ENCODE measurements at regions not wholly inside any gene's neighbourhood (a gene's known extent, or its start where the extent isn't known, plus 50 kb on each side); places are given as distances from the start of the nearest gene placed in this dataset.

- no peak for DNase-seq
- no peaks in the 10 kb centered on the region for H3K36me3 Mint-ChIP-seq (ENCODE audit: insufficient read depth, unreplicated experiment)
- no peak overlapping the region for H3K27ac Mint-ChIP-seq (ENCODE audit: unreplicated experiment)
- H3K9me3 ChIP-seq = no peaks in the 10 kb centered on the region; the same call in 1 of the 2 replicates
- no peak overlapping the region for H3K4me3 ChIP-seq (ENCODE audit: low read depth, low read length)
- H3K4me3 Mint-ChIP-seq (ENCODE audit: unreplicated experiment) = no peak overlapping the region
- intact Hi-C loops (cut with micrococcal nuclease; ENCODE audit: unreplicated experiment) = no loop called here
- no peaks in the 10 kb centered on the region for H3K27me3 Mint-ChIP-seq (ENCODE audit: insufficient read depth, unreplicated experiment)
- CTCF ChIA-PET = interaction anchor here (0.6 kb wide), 1 partner anchor 1928 kb away, joined by 3 read pairs; no protein-coding TSS in a partner anchor
- H3K27me3 ChIP-seq (replicated peaks; ENCODE audit: control insufficient read depth, insufficient read depth, low read length) = no peaks in the 10 kb centered on the region
- TF ChIP-seq CTCF (IDR thresholded peaks at IDR 0.05; ENCODE audit: insufficient read depth in 1 of 2, low read depth in 1 of 2, low read length in 1 of 2, severe bottlenecking in 1 of 2, unreplicated experiment in 1 of 2) = no peak
- no TSS peak for BruUV-seq (replicated peaks)
- no peaks in the 10 kb centered on the region for H3K36me3 ChIP-seq (ENCODE audit: control insufficient read depth, insufficient read depth, low read length)
- H3K4me1 ChIP-seq = peaks cover 13% of the 10 kb centered on the region
- H3K9me3 Mint-ChIP-seq (ENCODE audit: unreplicated experiment) = no peaks in the 10 kb centered on the region
- peaks cover 20% of the 10 kb centered on the region for H3K4me1 Mint-ChIP-seq (ENCODE audit: low read depth, unreplicated experiment)
- POLR2A ChIA-PET = no interaction called here
Measured at GRCh38 chr1:232191560-232191959, 438.4 kb downstream of the SIPA1L2 start.

- H3K4me1 Mint-ChIP-seq (ENCODE audit: low read depth, unreplicated experiment) = peaks cover 17% of the 10 kb centered on the region
- no peak overlapping the region for H3K27ac Mint-ChIP-seq (ENCODE audit: unreplicated experiment)
- no peak overlapping the region for H3K4me3 ChIP-seq (ENCODE audit: low read depth, low read length)
- H3K4me3 Mint-ChIP-seq (ENCODE audit: unreplicated experiment) = no peak overlapping the region
- H3K27me3 Mint-ChIP-seq (ENCODE audit: insufficient read depth, unreplicated experiment) = no peaks in the 10 kb centered on the region
- no peaks in the 10 kb centered on the region for H3K27me3 ChIP-seq (replicated peaks; ENCODE audit: control insufficient read depth, insufficient read depth, low read length)
- CTCF ChIA-PET = no interaction called here
- intact Hi-C loops (cut with micrococcal nuclease; ENCODE audit: unreplicated experiment) = loop anchor here (10.0 kb wide), 2 partner anchors 76 to 436 kb away; no protein-coding TSS in a partner anchor
- no TSS peak for BruUV-seq (replicated peaks)
- no peaks in the 10 kb centered on the region for H3K36me3 ChIP-seq (ENCODE audit: control insufficient read depth, insufficient read depth, low read length)
- H3K4me1 ChIP-seq = peaks cover 13% of the 10 kb centered on the region
- no peaks in the 10 kb centered on the region for H3K9me3 Mint-ChIP-seq (ENCODE audit: unreplicated experiment)
- no peaks in the 10 kb centered on the region for H3K36me3 Mint-ChIP-seq (ENCODE audit: insufficient read depth, unreplicated experiment)
- no peaks in the 10 kb centered on the region for H3K9me3 ChIP-seq
- DNase-seq = no peak
- TF ChIP-seq CTCF (IDR thresholded peaks at IDR 0.05; ENCODE audit: insufficient read depth in 1 of 2, low read depth in 1 of 2, low read length in 1 of 2, severe bottlenecking in 1 of 2, unreplicated experiment in 1 of 2) = no peak
- POLR2A ChIA-PET = no interaction called here
Measured at GRCh38 chr1:232188318-232188717, 441.6 kb downstream of the SIPA1L2 start.

GRCh38 chr1:232186931-232187330 is 443.0 kb downstream of the SIPA1L2 start:
- H3K27me3 ChIP-seq (replicated peaks; ENCODE audit: control insufficient read depth, insufficient read depth, low read length) = no peaks in the 10 kb centered on the region
- H3K9me3 ChIP-seq = no peaks in the 10 kb centered on the region
- peaks cover 12% of the 10 kb centered on the region for H3K4me1 Mint-ChIP-seq (ENCODE audit: low read depth, unreplicated experiment)
- H3K4me3 Mint-ChIP-seq (ENCODE audit: unreplicated experiment) = no peak overlapping the region
- H3K36me3 ChIP-seq (ENCODE audit: control insufficient read depth, insufficient read depth, low read length) = no peaks in the 10 kb centered on the region
- no peaks in the 10 kb centered on the region for H3K27me3 Mint-ChIP-seq (ENCODE audit: insufficient read depth, unreplicated experiment)
- ChIA-PET CTCF (no interaction called here), POLR2A (no interaction called here)
- TF ChIP-seq CTCF (IDR thresholded peaks at IDR 0.05; ENCODE audit: insufficient read depth in 1 of 2, low read depth in 1 of 2, low read length in 1 of 2, severe bottlenecking in 1 of 2, unreplicated experiment in 1 of 2) = no peak
- H3K27ac Mint-ChIP-seq (ENCODE audit: unreplicated experiment) = no peak overlapping the region
- no TSS peak for BruUV-seq (replicated peaks)
- H3K4me3 ChIP-seq (ENCODE audit: low read depth, low read length) = no peak overlapping the region
- H3K9me3 Mint-ChIP-seq (ENCODE audit: unreplicated experiment) = no peaks in the 10 kb centered on the region
- H3K4me1 ChIP-seq = peaks cover 13% of the 10 kb centered on the region
- no peaks in the 10 kb centered on the region for H3K36me3 Mint-ChIP-seq (ENCODE audit: insufficient read depth, unreplicated experiment)
- intact Hi-C loops (cut with micrococcal nuclease; ENCODE audit: unreplicated experiment) = loop anchor here (10.0 kb wide), 2 partner anchors 78 to 438 kb away; no protein-coding TSS in a partner anchor
- no peak for DNase-seq
